T1000 (cell line): ENCODE measurements at regions not wholly inside any gene's neighbourhood (a gene's known extent, or its start where the extent isn't known, plus 50 kb on each side); places are given as distances from the start of the nearest gene placed in this dataset.

Source experiments
- DNase-seq: peaks from one replicate; lab custom pipeline; 2025; ENCODE audit warnings: mixed read lengths; lab: John Stamatoyannopoulos, UW

- DNase-seq, result no peak
These were observed 221.9 kb downstream of the CBLN4 start for GRCh38 chr20:55783381-55783780.

DNA sequence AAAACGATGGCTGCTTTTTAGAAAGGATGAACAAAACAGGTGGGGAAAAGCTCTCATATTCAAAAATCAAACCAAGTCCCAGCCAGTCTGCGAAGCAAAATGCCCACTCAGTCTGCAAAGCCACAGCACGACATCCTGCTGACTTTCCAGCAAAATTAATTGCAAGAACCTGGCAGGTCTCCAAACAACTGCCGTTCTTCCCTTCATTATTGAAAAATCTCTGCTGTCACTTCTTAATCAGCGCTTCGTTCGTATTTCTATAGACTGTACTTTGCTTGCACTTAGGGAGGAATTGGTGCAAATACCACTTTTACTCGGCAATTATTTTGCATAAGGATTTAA, 222.4 kb downstream of the CBLN4 start:
- no peak for DNase-seq

DNA sequence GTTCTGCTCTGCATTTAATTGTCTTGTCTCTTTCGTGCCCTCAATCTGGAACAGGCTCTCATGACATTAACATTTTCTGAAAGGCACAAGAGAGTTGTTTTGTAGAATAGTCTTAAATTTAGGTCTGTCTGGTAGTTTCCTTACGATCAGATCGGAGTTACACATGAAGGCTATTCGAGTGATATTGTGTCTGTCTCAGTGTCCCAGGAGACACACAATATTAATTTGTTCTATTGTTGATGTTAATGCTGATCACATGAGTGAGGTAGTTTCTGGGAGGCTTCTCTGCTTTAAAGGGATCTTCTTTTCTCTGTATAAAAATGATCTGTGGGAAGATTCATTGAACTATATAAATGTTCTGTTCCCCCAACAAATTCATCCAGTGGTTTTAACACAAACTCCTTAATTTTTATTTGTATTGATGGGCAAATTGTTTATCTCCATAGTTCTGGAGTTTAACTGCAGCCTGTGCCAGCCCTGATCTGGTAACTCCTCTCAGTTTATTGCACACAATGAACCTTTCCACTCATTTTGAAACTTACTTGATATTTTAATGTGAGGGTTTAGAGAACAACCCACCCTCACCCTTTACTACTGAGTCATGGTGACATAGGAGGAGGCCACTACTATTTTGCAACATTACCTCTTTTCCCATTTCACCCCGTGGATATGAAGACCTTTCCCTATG, 223.0 kb downstream of the CBLN4 start:
- DNase-seq, result no peak

DNA sequence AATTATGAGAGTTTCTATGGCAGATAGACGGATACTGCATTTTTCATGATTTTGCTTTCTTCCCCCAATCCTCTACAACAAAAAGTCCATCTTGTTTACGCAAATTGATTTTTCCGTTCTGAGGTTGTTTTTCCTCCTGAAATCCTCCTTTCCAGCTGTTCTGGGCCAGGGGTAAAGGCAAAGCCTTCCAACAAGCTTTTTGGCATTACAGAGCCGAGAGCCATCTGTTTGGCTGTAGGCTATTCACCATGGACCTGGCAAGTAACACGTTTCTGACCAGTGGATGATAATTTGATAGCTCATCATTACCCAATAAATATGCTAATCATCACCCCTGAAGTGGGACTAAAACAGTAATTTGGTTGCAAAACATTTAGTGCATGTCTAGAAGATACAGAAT, 226.5 kb downstream of the CBLN4 start:
- no peak for DNase-seq

- DNase-seq, result no peak
These were observed 227.7 kb downstream of the CBLN4 start for GRCh38 chr20:55777641-55778040.

DNA sequence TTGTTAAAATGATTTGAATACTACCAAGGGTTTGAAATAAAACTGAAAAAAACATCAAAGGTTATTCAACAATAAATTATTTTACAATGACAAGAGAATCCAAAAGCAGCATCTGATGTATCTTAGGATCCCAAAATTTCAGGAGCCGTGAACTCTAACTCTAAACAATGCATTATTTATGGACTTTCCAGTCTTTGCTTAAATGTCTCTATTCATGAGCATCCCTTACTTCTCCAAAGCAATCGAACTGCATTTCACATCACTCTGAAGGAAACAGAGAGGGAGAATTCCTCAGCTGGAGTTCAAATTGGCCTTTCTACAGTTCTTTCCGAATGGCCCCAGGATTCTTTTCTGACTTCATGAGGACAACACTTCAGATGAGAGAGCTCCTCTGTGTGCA, 229.1 kb downstream of the CBLN4 start:
- DNase-seq, result no peak

GRCh38 chr20:55774628-55775027, 230.7 kb downstream of the CBLN4 start:
- no peak for DNase-seq

GRCh38 chr20:55761797-55762196, 243.5 kb downstream of the CBLN4 start:
- no peak for DNase-seq

- no peak for DNase-seq
These were observed 244.2 kb downstream of the CBLN4 start for GRCh38 chr20:55761100-55761499.

DNA sequence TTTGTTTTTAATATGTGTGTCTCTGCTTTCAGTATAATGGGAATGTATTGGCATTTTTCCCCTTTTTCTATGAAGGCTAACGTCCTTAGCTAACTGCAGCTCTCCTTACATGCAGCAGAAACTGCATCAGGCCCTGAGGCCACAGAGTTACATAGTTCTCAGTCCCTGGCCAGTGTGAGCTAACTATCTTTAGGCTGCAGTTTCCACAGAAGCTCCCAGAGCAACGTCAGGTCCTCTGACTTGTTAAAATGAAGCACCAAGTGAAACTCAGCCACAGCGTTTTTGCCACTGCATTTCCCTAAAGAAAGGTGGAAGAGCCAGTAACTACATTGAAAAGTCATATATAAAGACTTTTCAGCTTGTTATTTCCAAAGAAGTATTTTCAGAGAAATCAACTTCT, 244.7 kb downstream of the CBLN4 start:
- no peak for DNase-seq

GRCh38 chr20:55755861-55756260, 249.5 kb downstream of the CBLN4 start:
- DNase-seq, result no peak

GRCh38 chr20:55755411-55755810, 249.9 kb downstream of the CBLN4 start:
- DNase-seq, result no peak

GRCh38 chr20:55746723-55747122, 258.6 kb downstream of the CBLN4 start:
- no peak for DNase-seq

GRCh38 chr20:55745840-55746239, 259.5 kb downstream of the CBLN4 start:
- no peak for DNase-seq

DNA sequence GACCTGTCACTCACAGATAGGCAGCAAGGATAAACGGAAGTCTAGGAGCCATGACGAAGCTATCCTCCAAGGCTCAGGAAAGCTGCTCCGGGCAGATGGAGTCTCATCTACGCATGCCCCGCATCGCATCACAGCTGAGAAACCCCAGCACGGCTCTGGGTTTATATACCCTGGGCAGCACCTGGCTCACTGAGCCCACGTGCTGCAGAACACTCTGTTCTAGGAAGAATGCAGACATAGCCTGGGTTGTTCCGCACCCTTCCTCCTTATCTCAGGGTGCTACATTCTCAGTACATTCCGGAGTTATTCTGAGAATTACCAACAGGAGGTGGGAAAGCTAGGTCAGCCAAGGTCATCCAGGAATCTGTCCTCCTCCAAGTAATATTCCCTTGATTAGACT, 260.4 kb downstream of the CBLN4 start:
- no peak for DNase-seq

DNA sequence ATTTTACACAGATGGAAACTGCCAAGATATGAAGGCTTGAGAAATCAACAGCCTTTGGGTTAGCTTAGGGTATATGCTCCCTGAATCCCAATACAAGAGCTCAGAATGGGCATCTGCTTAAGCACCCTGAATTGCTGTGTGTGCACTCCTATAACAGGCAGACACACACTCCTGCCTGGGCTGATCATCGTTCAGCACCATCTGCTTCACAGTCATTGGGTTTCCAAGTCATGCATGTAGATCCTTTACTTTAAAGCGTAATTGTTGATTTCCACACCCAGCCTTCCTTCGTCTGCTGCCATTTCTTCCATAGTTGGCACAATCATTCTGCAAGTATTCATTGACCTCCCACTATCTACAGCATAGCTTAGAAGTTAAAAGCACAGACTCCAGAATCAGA, 263.5 kb downstream of the CBLN4 start:
- no peak for DNase-seq

DNA sequence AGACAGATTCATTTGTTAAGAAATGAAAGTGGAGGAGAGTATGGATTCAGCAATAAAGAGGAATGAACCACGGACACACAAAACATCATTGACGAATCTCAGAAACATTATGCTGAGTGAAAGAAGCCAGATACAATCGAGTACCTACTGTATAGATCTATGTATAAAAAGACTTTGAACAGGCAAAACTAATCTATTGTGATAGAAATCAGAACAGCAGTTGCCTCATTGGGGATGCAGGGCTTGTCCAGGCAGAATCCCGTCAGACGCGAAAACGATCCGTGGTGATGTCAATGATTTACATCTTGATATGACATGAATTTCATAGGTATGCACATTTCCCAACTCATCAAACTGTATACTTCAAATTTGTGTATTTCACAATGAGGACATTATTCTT, 265.2 kb downstream of the CBLN4 start:
- no peak for DNase-seq

GRCh38 chr20:55730321-55730720, 275.0 kb downstream of the CBLN4 start:
- DNase-seq, result no peak

GRCh38 chr20:55714736-55715135, 290.6 kb downstream of the CBLN4 start:
- DNase-seq, result no peak

GRCh38 chr20:55714082-55714481, 291.2 kb downstream of the CBLN4 start:
- DNase-seq, result no peak

GRCh38 chr20:55704458-55704857, 300.9 kb downstream of the CBLN4 start:
- no peak for DNase-seq

DNA sequence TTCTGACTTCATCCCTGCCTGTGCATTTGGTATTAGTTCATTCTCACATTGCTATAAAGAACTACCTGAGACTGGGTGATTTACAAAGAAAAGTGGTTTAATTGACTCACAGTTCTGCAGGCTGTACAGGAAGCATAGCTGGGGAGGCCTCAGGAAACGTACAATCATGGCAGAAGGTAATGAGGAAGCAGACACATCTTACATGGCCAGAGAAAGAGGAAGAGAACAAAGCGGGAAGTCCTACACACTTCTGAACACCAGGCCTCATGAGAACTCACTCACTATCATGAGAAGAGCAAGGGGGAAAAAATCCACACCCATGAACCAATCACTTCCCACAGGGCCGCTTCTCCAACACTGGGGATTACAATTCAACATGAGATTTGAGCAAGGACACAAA, 303.9 kb downstream of the CBLN4 start:
- no peak for DNase-seq

- no peak for DNase-seq
These were observed 308.8 kb downstream of the CBLN4 start for GRCh38 chr20:55696520-55696919.

DNA sequence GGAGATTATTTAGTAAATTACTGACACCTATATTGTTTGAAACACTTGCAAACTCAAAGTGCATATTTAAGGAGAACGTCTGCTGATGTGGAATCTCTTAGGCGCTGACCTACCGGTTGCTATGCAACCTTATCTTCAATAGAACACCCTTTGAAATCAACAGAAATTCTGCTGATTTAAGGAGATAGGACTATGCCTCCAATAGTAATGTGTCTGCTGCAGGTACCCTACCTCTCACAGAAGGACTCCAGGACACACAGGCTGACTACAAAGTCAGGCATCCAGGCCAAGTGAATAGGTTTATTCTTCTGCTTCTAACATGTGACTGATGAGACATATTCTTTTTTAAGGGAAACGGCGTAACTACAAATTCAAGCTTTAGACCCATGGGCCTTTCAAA, 311.7 kb downstream of the CBLN4 start:
- no peak for DNase-seq

DNA sequence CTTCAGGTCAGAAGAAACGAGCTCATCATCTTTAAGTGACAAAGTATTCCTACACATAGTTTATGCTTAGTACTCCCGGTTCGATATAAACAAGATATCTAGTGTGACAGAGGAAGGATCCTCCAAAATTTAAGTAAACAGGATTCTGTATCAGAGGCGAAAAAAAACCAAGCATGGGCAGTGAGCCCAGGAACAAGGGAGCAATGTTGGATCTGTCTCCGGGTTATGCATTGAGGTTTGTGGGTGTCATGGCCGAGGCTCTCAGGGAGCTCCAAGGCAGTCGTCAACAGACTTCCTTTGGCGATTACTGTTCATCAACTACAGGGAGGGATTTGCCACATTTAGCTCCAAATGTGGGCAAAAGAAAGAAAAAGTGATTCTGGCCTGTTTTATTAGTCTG, 319.5 kb downstream of the CBLN4 start:
- DNase-seq, result no peak
